ENCODE measurements at regions not wholly inside any gene's neighbourhood (a gene's known extent, or its start where the extent isn't known, plus 50 kb on each side); places are given as distances from the start of the nearest gene placed in this dataset.

DNA sequence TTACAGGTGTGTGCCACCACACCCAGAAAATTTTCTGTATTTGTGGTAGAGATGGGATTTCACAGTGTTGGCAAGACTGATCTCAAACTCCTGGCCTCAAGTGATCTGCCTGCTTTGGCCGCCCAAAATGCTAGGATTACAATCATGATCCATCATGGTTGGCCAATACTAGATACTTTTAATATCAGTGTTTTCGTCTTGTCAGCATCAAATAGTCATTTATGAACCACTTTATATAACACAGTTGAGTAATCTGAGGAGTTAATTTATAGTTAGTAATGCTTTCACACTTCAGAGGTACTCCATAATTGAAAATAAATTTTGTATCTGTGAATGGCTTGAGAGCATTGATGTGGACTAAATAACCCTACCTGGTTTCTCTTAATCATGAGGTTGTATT is 178.6 kb downstream of the TRAM1L1 start:
- no peak for TF ChIP-seq CTCF (IDR thresholded peaks at IDR 0.05)
- no peak for TF ChIP-seq ZFX (IDR thresholded peaks at IDR 0.05; ENCODE audit: borderline replicate concordance)

All from 22Rv1 (cell line).